B cell (primary cell): ENCODE measurements at regions not wholly inside any gene's neighbourhood (a gene's known extent, or its start where the extent isn't known, plus 50 kb on each side); places are given as distances from the start of the nearest gene placed in this dataset.

Experiments used
- ATAC-seq: fragments of 200-7000 bp; cut with Tn5 transposase; one replicate; pipeline ENCODE4 v1.10.0; 2021; ENCODE audit warnings: low read depth, mild to moderate bottlenecking, moderate number of reproducible peaks, moderate library complexity
- CTCF ChIA-PET: fragments of 350-600 bp; sonication (Branson Sonifier 250); formaldehyde crosslinking; loops from one replicate; lab custom pipeline; 2021; ENCODE audit warnings: antibody characterized with exemption, inconsistent platforms; lab: Charles Lee
- POLR2A ChIA-PET: fragments of 350-600 bp; sonication (Branson Sonifier 250); formaldehyde crosslinking; loops from one replicate; lab custom pipeline; 2021; ENCODE audit warnings: antibody characterized with exemption; lab: Charles Lee
- DNase-seq: peaks from one replicate; pipeline ENCODE4 v3.0.0; 2013
- H2AFZ ChIP-seq: 2 replicates; pipeline ENCODE4 v1.6.1; 2012; ENCODE audit warnings: mild to moderate bottlenecking, low read depth, low read length; ENCODE audit not compliant: insufficient read depth, poor library complexity, severe bottlenecking
- H3K27ac ChIP-seq, 2 donors: 1 replicate in 1 of 2; 2 replicates in 1 of 2; pipeline ENCODE4 v1.5.1; 2012 to 2013; ENCODE audit warnings: low read length in 2 of 2, mild to moderate bottlenecking in 2 of 2, moderate library complexity in 1 of 2
- H3K27me3 ChIP-seq, 4 experiments: fragments of 200-600 bp in 1 of 4; sonication (generic) in 1 of 4; replicated peaks in 1 of 4; 1 replicate in 2 of 4; 2 replicates in 2 of 4; pipeline versions ENCODE4 v1.6.1 to v1.7.0; 2013 to 2016; ENCODE audit warnings: low read length in 3 of 4, mild to moderate bottlenecking in 2 of 4, mixed read lengths in 1 of 4, moderate library complexity in 1 of 4; ENCODE audit not compliant: insufficient read depth in 4 of 4, control insufficient read depth in 3 of 4; ENCODE audit errors: control extremely low read depth in 1 of 4
- H3K36me3 ChIP-seq, 2 experiments: replicated peaks in 1 of 2; 1 replicate in 1 of 2; 2 replicates in 1 of 2; pipeline versions ENCODE4 v1.6.1 to v1.7.1; 2013; ENCODE audit warnings: low read length in 1 of 2; ENCODE audit not compliant: insufficient read depth in 2 of 2, control insufficient read depth in 1 of 2; ENCODE audit errors: control extremely low read depth in 1 of 2, extremely low read depth in 1 of 2
- H3K4me1 ChIP-seq, 2 donors: fragments of 200-600 bp in 1 of 2; sonication (generic) in 1 of 2; 1 replicate in 1 of 2; 2 replicates in 1 of 2; pipeline versions ENCODE4 v1.5.1 to v1.6.1; 2013 to 2017; ENCODE audit warnings: low read length in 2 of 2; ENCODE audit not compliant: control insufficient read depth in 2 of 2, insufficient read depth in 2 of 2
- H3K4me2 ChIP-seq: replicated peaks from 2 replicates; pipeline ENCODE3; 2012; ENCODE audit warnings: mild to moderate bottlenecking, low read depth, low read length; ENCODE audit not compliant: poor library complexity, severe bottlenecking
- H3K4me3 ChIP-seq, 5 experiments: fragments of 200-600 bp in 1 of 5; sonication (generic) in 1 of 5; 1 replicate in 3 of 5; 2 replicates in 2 of 5; pipeline versions ENCODE4 v1.5.1 to v1.7.0; 2011 to 2016; ENCODE audit warnings: low read length in 4 of 5, mild to moderate bottlenecking in 4 of 5, low read depth in 2 of 5, control low read depth in 1 of 5, moderate library complexity in 1 of 5; ENCODE audit not compliant: insufficient read depth in 1 of 5; ENCODE audit errors: control extremely low read depth in 1 of 5, extremely low read depth in 1 of 5
- H3K79me2 ChIP-seq: fragments of 200-600 bp; sonication (generic); one replicate; pipeline ENCODE4 v1.6.0; 2016; ENCODE audit warnings: low read length; ENCODE audit not compliant: control insufficient read depth, insufficient read depth
- H3K9ac ChIP-seq: fragments of 200-600 bp; sonication (generic); 2 replicates; pipeline ENCODE4 v1.6.1; 2017; ENCODE audit warnings: mild to moderate bottlenecking, low read length, moderate library complexity
- H3K9me3 ChIP-seq, 3 donors: one replicate each; pipeline versions ENCODE4 v1.6.1 to v1.7.1; 2013; ENCODE audit warnings: low read length in 2 of 3; ENCODE audit not compliant: control insufficient read depth in 2 of 3, insufficient read depth in 1 of 3; ENCODE audit errors: control extremely low read depth in 1 of 3
- H4K20me1 ChIP-seq: 2 replicates; pipeline ENCODE4 v1.6.0; 2012; ENCODE audit warnings: mild to moderate bottlenecking, low read length; ENCODE audit not compliant: insufficient read depth, control insufficient read depth, poor library complexity, severe bottlenecking
- H3K27ac Mint-ChIP-seq: one replicate; pipeline ENCODE4 v1.8.0; 2021; ENCODE audit warnings: mixed read lengths
- H3K27me3 Mint-ChIP-seq: one replicate; pipeline ENCODE4 v1.8.0; 2021; ENCODE audit warnings: mixed read lengths
- H3K4me1 Mint-ChIP-seq: one replicate; pipeline ENCODE4 v1.8.0; 2021; ENCODE audit warnings: mixed read lengths
- H3K4me3 Mint-ChIP-seq: one replicate; pipeline ENCODE4 v1.8.0; 2021; ENCODE audit warnings: mixed read lengths
- H3K9me3 Mint-ChIP-seq: one replicate; pipeline ENCODE4 v1.8.0; 2022; ENCODE audit warnings: mixed read lengths; ENCODE audit not compliant: insufficient read depth
- CTCF ChIP-seq: fragments of 200-600 bp; IDR thresholded peaks from one replicate; pipeline ENCODE4 v1.8.0; 2022; ENCODE audit warnings: antibody characterized with exemption, mild to moderate bottlenecking
- EZH2 ChIP-seq: IDR thresholded peaks from 2 replicates; pipeline ENCODE4 v1.6.1; 2012; ENCODE audit warnings: borderline replicate concordance, low read depth, mild to moderate bottlenecking, moderate library complexity, low read length; ENCODE audit not compliant: insufficient read depth, poor library complexity, severe bottlenecking
- WGBS: methylation state at CpG from one replicate; pipeline ENCODE4 v1.1.5; 2013; ENCODE audit warnings: missing lambda C conversion rate; ENCODE audit not compliant: insufficient coverage; 5-methylcytosine and 5-hydroxymethylcytosine counted together
- intact Hi-C: fragments of 100-400 bp; cut with micrococcal nuclease; formaldehyde crosslinking; loops from one replicate; pipeline ENCODE4 v1.10.0; 2022

DNA sequence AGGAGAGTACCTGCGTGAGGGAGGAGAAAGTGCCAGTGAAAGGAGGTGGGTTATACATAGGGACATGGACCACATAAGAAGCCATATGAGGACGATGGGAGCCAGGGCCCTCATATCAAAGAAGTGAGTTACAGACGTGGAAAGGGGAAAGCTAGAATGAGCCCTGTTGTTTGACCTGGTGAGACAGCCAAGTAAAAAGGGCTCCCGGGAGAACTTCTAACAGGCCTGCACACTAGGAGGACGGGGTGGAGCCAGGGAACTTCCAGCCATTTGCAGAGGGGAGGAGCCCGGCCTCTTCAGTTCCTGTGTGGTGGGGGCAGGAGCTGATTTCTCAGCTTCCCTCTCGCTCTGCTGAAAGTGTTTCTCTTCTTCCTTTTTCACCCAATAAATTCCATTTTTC lies 84.1 kb upstream of the SLC66A3 start:
- intact Hi-C loops, result no loop called here
- no peaks in the 10 kb centered on the region for H3K9me3 Mint-ChIP-seq
- WGBS, result 76% methylated on average over 4 of the region's 7 CpGs
- POLR2A ChIA-PET, result no interaction called here
- H3K27ac Mint-ChIP-seq, result no peak overlapping the region
- ATAC-seq, result no peak
- H3K27me3 ChIP-seq, result peaks cover 0 to 6% (median 0%) of the 10 kb centered on the region in 4 experiments
- no peak overlapping the region for H3K9ac ChIP-seq
- H3K4me2 ChIP-seq, result no peak overlapping the region
- H3K4me1 Mint-ChIP-seq, result no peaks in the 10 kb centered on the region
- H3K9me3 ChIP-seq, result peaks cover 0 to 11% (median 0%) of the 10 kb centered on the region in 3 donors
- H3K4me1 ChIP-seq, result no peaks in the 10 kb centered on the region
- H3K79me2 ChIP-seq, result no peaks in the 10 kb centered on the region
- peaks cover 35% of the 10 kb centered on the region for H3K27me3 Mint-ChIP-seq
- no peak for TF ChIP-seq CTCF
- TF ChIP-seq EZH2, result no peak
- no peaks in the 10 kb centered on the region for H4K20me1 ChIP-seq
- H3K4me3 ChIP-seq, result no peak overlapping the region
- no peaks in the 10 kb centered on the region for H3K36me3 ChIP-seq
- no peak for DNase-seq
- no peak overlapping the region for H2AFZ ChIP-seq
- no peak overlapping the region for H3K4me3 Mint-ChIP-seq
- no peak overlapping the region for H3K27ac ChIP-seq
- CTCF ChIA-PET, result no interaction called here

GRCh38 chr2:11071939-11072338 lies 83.3 kb upstream of the SLC66A3 start:
- TF ChIP-seq EZH2 (no peak), CTCF (no peak)
- no peak overlapping the region for H3K27ac Mint-ChIP-seq
- Histone ChIP-seq H3K36me3 (no peaks in the 10 kb centered on the region), H4K20me1 (no peaks in the 10 kb centered on the region), H3K27ac (no peak overlapping the region), H3K27me3 (peaks cover 0 to 4% (median 0%) of the 10 kb centered on the region in 4 experiments), H3K9me3 (peaks cover 0 to 11% (median 0%) of the 10 kb centered on the region in 3 donors), H2AFZ (no peak overlapping the region), H3K4me1 (no peaks in the 10 kb centered on the region), H3K9ac (no peak overlapping the region), H3K79me2 (no peaks in the 10 kb centered on the region), H3K4me3 (no peak overlapping the region), H3K4me2 (no peak overlapping the region)
- CTCF ChIA-PET, result no interaction called here
- intact Hi-C loops, result no loop called here
- WGBS, result no CpG with 5 or more reads among the region's 2 CpGs
- ATAC-seq (no peak), DNase-seq (no peak)
- peaks cover 36% of the 10 kb centered on the region for H3K27me3 Mint-ChIP-seq
- no peaks in the 10 kb centered on the region for H3K9me3 Mint-ChIP-seq
- POLR2A ChIA-PET, result no interaction called here
- no peak overlapping the region for H3K4me3 Mint-ChIP-seq
- no peaks in the 10 kb centered on the region for H3K4me1 Mint-ChIP-seq
